ENCODE measurements at regions not wholly inside any gene's neighbourhood (a gene's known extent, or its start where the extent isn't known, plus 50 kb on each side); places are given as distances from the start of the nearest gene placed in this dataset.

- peaks cover 7% of the 10 kb centered on the region for H3K27me3 Mint-ChIP-seq
- H3K36me3 Mint-ChIP-seq (ENCODE audit: low read depth), result no peaks in the 10 kb centered on the region
- no peaks in the 10 kb centered on the region for H3K9me3 Mint-ChIP-seq
- H3K27ac Mint-ChIP-seq, result no peak overlapping the region
- peak; percentile 87 for ATAC-seq (replicated peaks)
- no peaks in the 10 kb centered on the region for H3K4me1 Mint-ChIP-seq
- no peak overlapping the region for H3K4me3 Mint-ChIP-seq
These were observed 133.0 kb downstream of the ZDHHC21 start for GRCh38 chr9:14560194-14560593.

- H3K4me1 Mint-ChIP-seq, result no peaks in the 10 kb centered on the region
- no peak for ATAC-seq (replicated peaks)
- H3K4me3 Mint-ChIP-seq, result no peak overlapping the region
- peaks cover 4% of the 10 kb centered on the region for H3K27me3 Mint-ChIP-seq
- H3K9me3 Mint-ChIP-seq, result no peaks in the 10 kb centered on the region
- no peaks in the 10 kb centered on the region for H3K36me3 Mint-ChIP-seq (ENCODE audit: low read depth)
- H3K27ac Mint-ChIP-seq, result no peak overlapping the region
These were observed 138.3 kb downstream of the ZDHHC21 start for GRCh38 chr9:14554886-14555285.

- H3K4me3 Mint-ChIP-seq, result no peak overlapping the region
- H3K27ac Mint-ChIP-seq, result no peak overlapping the region
These were observed 145.8 kb downstream of the ZDHHC21 start for GRCh38 chr9:14547245-14548060.

GRCh38 chr9:14546693-14547092 lies 146.5 kb downstream of the ZDHHC21 start:
- no peak overlapping the region for H3K4me3 Mint-ChIP-seq
- H3K27ac Mint-ChIP-seq, result no peak overlapping the region
- H3K27me3 Mint-ChIP-seq, result no peaks in the 10 kb centered on the region
- no peak for ATAC-seq (replicated peaks)
- no peaks in the 10 kb centered on the region for H3K9me3 Mint-ChIP-seq
- no peaks in the 10 kb centered on the region for H3K4me1 Mint-ChIP-seq
- no peaks in the 10 kb centered on the region for H3K36me3 Mint-ChIP-seq (ENCODE audit: low read depth)

More at GRCh38 chr9:14547245-14548060, 145.8 kb downstream of the ZDHHC21 start:
- H3K27me3 Mint-ChIP-seq, result no peaks in the 10 kb centered on the region
- no peaks in the 10 kb centered on the region for H3K4me1 Mint-ChIP-seq
- no peaks in the 10 kb centered on the region for H3K9me3 Mint-ChIP-seq
- no peak for ATAC-seq (replicated peaks)
- no peaks in the 10 kb centered on the region for H3K36me3 Mint-ChIP-seq (ENCODE audit: low read depth)

- no peaks in the 10 kb centered on the region for H3K36me3 Mint-ChIP-seq (ENCODE audit: low read depth)
- H3K9me3 Mint-ChIP-seq, result no peaks in the 10 kb centered on the region
These were observed 151.2 kb downstream of the ZDHHC21 start for GRCh38 chr9:14542071-14542470.

GRCh38 chr9:14538526-14538925 lies 154.7 kb downstream of the ZDHHC21 start:
- no peaks in the 10 kb centered on the region for H3K9me3 Mint-ChIP-seq
- peaks cover 32% of the 10 kb centered on the region for H3K27me3 Mint-ChIP-seq
- no peak for ATAC-seq (replicated peaks)
- no peaks in the 10 kb centered on the region for H3K4me1 Mint-ChIP-seq
- H3K4me3 Mint-ChIP-seq, result no peak overlapping the region
- no peak overlapping the region for H3K27ac Mint-ChIP-seq
- H3K36me3 Mint-ChIP-seq (ENCODE audit: low read depth), result no peaks in the 10 kb centered on the region

More at GRCh38 chr9:14542071-14542470, 151.2 kb downstream of the ZDHHC21 start:
- no peak for ATAC-seq (replicated peaks)
- peaks cover 3% of the 10 kb centered on the region for H3K27me3 Mint-ChIP-seq
- H3K4me3 Mint-ChIP-seq, result no peak overlapping the region
- no peaks in the 10 kb centered on the region for H3K4me1 Mint-ChIP-seq
- H3K27ac Mint-ChIP-seq, result no peak overlapping the region

GRCh38 chr9:14535161-14535955 lies 157.9 kb downstream of the ZDHHC21 start:
- Mint-ChIP-seq H3K27ac (no peak overlapping the region), H3K9me3 (no peaks in the 10 kb centered on the region), H3K4me3 (no peak overlapping the region), H3K36me3 (ENCODE audit: low read depth) (no peaks in the 10 kb centered on the region), H3K27me3 (peaks cover 30% of the 10 kb centered on the region), H3K4me1 (no peaks in the 10 kb centered on the region)
- no peak for ATAC-seq (replicated peaks)

- Mint-ChIP-seq H3K4me1 (no peaks in the 10 kb centered on the region), H3K27me3 (peaks cover 30% of the 10 kb centered on the region), H3K27ac (no peak overlapping the region), H3K4me3 (no peak overlapping the region), H3K9me3 (no peaks in the 10 kb centered on the region), H3K36me3 (ENCODE audit: low read depth) (no peaks in the 10 kb centered on the region)
- no peak for ATAC-seq (replicated peaks)
These were observed 159.2 kb downstream of the ZDHHC21 start for GRCh38 chr9:14533867-14534640.

- H3K9me3 Mint-ChIP-seq, result no peaks in the 10 kb centered on the region
- ATAC-seq (replicated peaks), result no peak
- H3K4me3 Mint-ChIP-seq, result no peak overlapping the region
- H3K4me1 Mint-ChIP-seq, result no peaks in the 10 kb centered on the region
- H3K27me3 Mint-ChIP-seq, result peaks cover 30% of the 10 kb centered on the region
- H3K27ac Mint-ChIP-seq, result no peak overlapping the region
- H3K36me3 Mint-ChIP-seq (ENCODE audit: low read depth), result no peaks in the 10 kb centered on the region
These were observed 160.6 kb downstream of the ZDHHC21 start for GRCh38 chr9:14532456-14533115.

- no peak overlapping the region for H3K4me3 Mint-ChIP-seq
- no peaks in the 10 kb centered on the region for H3K4me1 Mint-ChIP-seq
- H3K27ac Mint-ChIP-seq, result no peak overlapping the region
- no peaks in the 10 kb centered on the region for H3K9me3 Mint-ChIP-seq
- no peak for ATAC-seq (replicated peaks)
- H3K36me3 Mint-ChIP-seq (ENCODE audit: low read depth), result no peaks in the 10 kb centered on the region
- H3K27me3 Mint-ChIP-seq, result peaks cover 28% of the 10 kb centered on the region
These were observed 161.6 kb downstream of the ZDHHC21 start for GRCh38 chr9:14531341-14532269.

GRCh38 chr9:14530841-14531240 lies 162.4 kb downstream of the ZDHHC21 start:
- H3K4me1 Mint-ChIP-seq, result no peaks in the 10 kb centered on the region
- H3K27ac Mint-ChIP-seq, result no peak overlapping the region
- peaks cover 21% of the 10 kb centered on the region for H3K27me3 Mint-ChIP-seq
- no peak for ATAC-seq (replicated peaks)
- H3K4me3 Mint-ChIP-seq, result no peak overlapping the region
- no peaks in the 10 kb centered on the region for H3K9me3 Mint-ChIP-seq
- H3K36me3 Mint-ChIP-seq (ENCODE audit: low read depth), result no peaks in the 10 kb centered on the region

GRCh38 chr9:14530366-14530765 lies 162.9 kb downstream of the ZDHHC21 start:
- no peaks in the 10 kb centered on the region for H3K9me3 Mint-ChIP-seq
- H3K4me3 Mint-ChIP-seq, result no peak overlapping the region
- no peak overlapping the region for H3K27ac Mint-ChIP-seq
- no peaks in the 10 kb centered on the region for H3K4me1 Mint-ChIP-seq
- no peak for ATAC-seq (replicated peaks)
- peaks cover 20% of the 10 kb centered on the region for H3K27me3 Mint-ChIP-seq
- no peaks in the 10 kb centered on the region for H3K36me3 Mint-ChIP-seq (ENCODE audit: low read depth)

- Mint-ChIP-seq H3K4me1 (no peaks in the 10 kb centered on the region), H3K4me3 (no peak overlapping the region), H3K9me3 (no peaks in the 10 kb centered on the region), H3K27me3 (peaks cover 13% of the 10 kb centered on the region), H3K27ac (no peak overlapping the region), H3K36me3 (ENCODE audit: low read depth) (no peaks in the 10 kb centered on the region)
- no peak for ATAC-seq (replicated peaks)
These were observed 163.6 kb downstream of the ZDHHC21 start for GRCh38 chr9:14529629-14530028.
